T-helper 2 cell treated with Interferon-gamma antibody and Interleukin-4, amounts not matched to agents 5 μg/mL and 100 μg/mL, for 36 hours (primary cell): ENCODE measurements at regions not wholly inside any gene's neighbourhood (a gene's known extent, or its start where the extent isn't known, plus 50 kb on each side); places are given as distances from the start of the nearest gene placed in this dataset.
A peak's percentile ranks its signal among the peaks of the same experiment; 100 is the strongest.

Experiments
- DNase-seq: peaks from one replicate; pipeline ENCODE4 v3.0.0; 2021; ENCODE audit warnings: low spot score
- H3K27ac Mint-ChIP-seq: one replicate; pipeline ENCODE4 v1.8.0; 2021; ENCODE audit warnings: mild to moderate bottlenecking, mixed read lengths
- H3K27me3 Mint-ChIP-seq: one replicate; pipeline ENCODE4 v1.8.0; 2021; ENCODE audit warnings: low read depth, mixed read lengths
- H3K36me3 Mint-ChIP-seq: one replicate; pipeline ENCODE4 v1.8.0; 2021; ENCODE audit warnings: low read depth, mixed read lengths
- H3K4me1 Mint-ChIP-seq: one replicate; pipeline ENCODE4 v1.8.0; 2021; ENCODE audit warnings: low read depth, mixed read lengths
- H3K4me3 Mint-ChIP-seq: one replicate; pipeline ENCODE4 v1.8.0; 2022; ENCODE audit warnings: mild to moderate bottlenecking, moderate library complexity, mixed read lengths
- H3K9me3 Mint-ChIP-seq: one replicate; pipeline ENCODE4 v1.8.0; 2021; ENCODE audit warnings: mixed read lengths

DNA sequence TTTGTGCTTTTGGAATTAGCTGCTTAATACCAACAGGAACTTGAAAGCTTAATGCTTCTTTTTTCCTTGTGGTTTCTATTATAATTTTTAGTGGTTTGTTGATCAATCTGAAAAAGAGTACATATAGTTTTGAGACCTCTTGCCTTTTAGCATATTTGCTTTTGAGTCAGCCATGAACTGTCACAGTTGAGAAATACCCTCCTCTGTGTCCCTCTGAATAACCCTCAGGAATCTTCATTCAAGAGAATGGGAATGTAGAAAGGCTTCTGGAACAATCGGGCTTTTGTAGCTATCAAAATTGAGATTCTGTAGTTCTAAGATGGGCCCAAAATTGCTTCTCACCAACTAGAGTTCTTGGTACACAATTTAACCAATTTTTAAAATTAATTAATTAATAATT is 451.1 kb upstream of the TRIB2 start:
- H3K4me1 Mint-ChIP-seq: peaks cover 19% of the 10 kb centered on the region
- no peaks in the 10 kb centered on the region for H3K36me3 Mint-ChIP-seq
- H3K9me3 Mint-ChIP-seq: no peaks in the 10 kb centered on the region
- H3K27me3 Mint-ChIP-seq: peaks cover 11% of the 10 kb centered on the region
- DNase-seq: no peak
- H3K27ac Mint-ChIP-seq: no peak overlapping the region
- H3K4me3 Mint-ChIP-seq: no peak overlapping the region

GRCh38 chr2:12267042-12267441 is 449.7 kb upstream of the TRIB2 start:
- H3K27me3 Mint-ChIP-seq: peaks cover 9% of the 10 kb centered on the region
- no peak overlapping the region for H3K4me3 Mint-ChIP-seq
- peaks cover 28% of the 10 kb centered on the region for H3K4me1 Mint-ChIP-seq
- no peaks in the 10 kb centered on the region for H3K9me3 Mint-ChIP-seq
- no peak for DNase-seq
- H3K27ac Mint-ChIP-seq: no peak overlapping the region
- H3K36me3 Mint-ChIP-seq: no peaks in the 10 kb centered on the region

GRCh38 chr2:12269041-12269972 is 447.4 kb upstream of the TRIB2 start:
- H3K27me3 Mint-ChIP-seq: peaks cover 6% of the 10 kb centered on the region
- H3K4me1 Mint-ChIP-seq: peaks cover 33% of the 10 kb centered on the region
- DNase-seq: no peak
- no peaks in the 10 kb centered on the region for H3K36me3 Mint-ChIP-seq
- no peak overlapping the region for H3K27ac Mint-ChIP-seq
- no peak overlapping the region for H3K4me3 Mint-ChIP-seq
- H3K9me3 Mint-ChIP-seq: no peaks in the 10 kb centered on the region

- H3K4me3 Mint-ChIP-seq: peak overlapping the region; percentile 65
- peak; percentile 28 for DNase-seq
- H3K27ac Mint-ChIP-seq: peak overlapping the region; percentile 42
- H3K4me1 Mint-ChIP-seq: peaks cover 27% of the 10 kb centered on the region
- peaks cover 18% of the 10 kb centered on the region for H3K27me3 Mint-ChIP-seq
- no peaks in the 10 kb centered on the region for H3K9me3 Mint-ChIP-seq
- H3K36me3 Mint-ChIP-seq: peaks cover 5% of the 10 kb centered on the region
Measured at GRCh38 chr2:12270876-12271588, 445.7 kb upstream of the TRIB2 start.

GRCh38 chr2:12271589-12271984 is 445.1 kb upstream of the TRIB2 start:
- Mint-ChIP-seq H3K4me3 (peak overlapping the region; percentile 65), H3K27ac (no peak overlapping the region), H3K9me3 (no peaks in the 10 kb centered on the region), H3K4me1 (peaks cover 25% of the 10 kb centered on the region), H3K27me3 (peaks cover 21% of the 10 kb centered on the region), H3K36me3 (peaks cover 5% of the 10 kb centered on the region)
- DNase-seq: no peak

DNA sequence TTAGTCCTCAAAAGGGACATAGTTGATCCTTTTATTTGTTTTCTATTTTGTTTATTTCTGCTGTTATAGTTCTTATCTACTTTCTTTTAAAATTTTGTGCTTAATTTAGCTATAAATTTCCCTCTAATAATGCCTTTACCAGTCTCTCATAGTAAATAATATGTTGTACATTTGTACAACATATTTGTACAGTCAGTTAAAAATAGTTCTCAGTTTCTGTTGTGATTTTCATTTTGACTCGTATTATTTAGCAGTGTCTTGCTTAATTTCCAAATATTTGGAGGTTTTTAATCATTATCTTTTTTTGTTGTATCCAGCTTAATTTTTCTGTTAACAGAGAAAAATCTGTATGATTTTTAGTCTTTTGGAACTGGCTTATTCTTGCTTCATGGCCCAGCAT is 443.6 kb upstream of the TRIB2 start:
- Mint-ChIP-seq H3K27me3 (peaks cover 29% of the 10 kb centered on the region), H3K9me3 (no peaks in the 10 kb centered on the region), H3K36me3 (peaks cover 5% of the 10 kb centered on the region), H3K27ac (no peak overlapping the region), H3K4me3 (no peak overlapping the region), H3K4me1 (peaks cover 29% of the 10 kb centered on the region)
- no peak for DNase-seq

GRCh38 chr2:12274591-12274990 is 442.1 kb upstream of the TRIB2 start:
- H3K4me1 Mint-ChIP-seq: peaks cover 29% of the 10 kb centered on the region
- no peak overlapping the region for H3K27ac Mint-ChIP-seq
- H3K4me3 Mint-ChIP-seq: no peak overlapping the region
- H3K36me3 Mint-ChIP-seq: peaks cover 5% of the 10 kb centered on the region
- H3K9me3 Mint-ChIP-seq: no peaks in the 10 kb centered on the region
- DNase-seq: no peak
- peaks cover 31% of the 10 kb centered on the region for H3K27me3 Mint-ChIP-seq

GRCh38 chr2:12277241-12278034 is 439.3 kb upstream of the TRIB2 start:
- Mint-ChIP-seq H3K4me1 (peaks cover 16% of the 10 kb centered on the region), H3K27me3 (peaks cover 51% of the 10 kb centered on the region), H3K9me3 (no peaks in the 10 kb centered on the region), H3K4me3 (no peak overlapping the region), H3K36me3 (peaks cover 5% of the 10 kb centered on the region), H3K27ac (no peak overlapping the region)
- DNase-seq: no peak

- Mint-ChIP-seq H3K36me3 (peaks cover 5% of the 10 kb centered on the region), H3K4me3 (no peak overlapping the region), H3K27ac (no peak overlapping the region), H3K9me3 (no peaks in the 10 kb centered on the region), H3K4me1 (peaks cover 10% of the 10 kb centered on the region), H3K27me3 (peaks cover 52% of the 10 kb centered on the region)
- DNase-seq: no peak
Measured at GRCh38 chr2:12278217-12278750, 438.5 kb upstream of the TRIB2 start.

GRCh38 chr2:12282780-12283695 is 433.7 kb upstream of the TRIB2 start:
- H3K27me3 Mint-ChIP-seq: peaks cover 52% of the 10 kb centered on the region
- peaks cover 28% of the 10 kb centered on the region for H3K4me1 Mint-ChIP-seq
- no peaks in the 10 kb centered on the region for H3K36me3 Mint-ChIP-seq
- H3K9me3 Mint-ChIP-seq: no peaks in the 10 kb centered on the region
- H3K27ac Mint-ChIP-seq: no peak overlapping the region
- H3K4me3 Mint-ChIP-seq: no peak overlapping the region
- no peak for DNase-seq

DNA sequence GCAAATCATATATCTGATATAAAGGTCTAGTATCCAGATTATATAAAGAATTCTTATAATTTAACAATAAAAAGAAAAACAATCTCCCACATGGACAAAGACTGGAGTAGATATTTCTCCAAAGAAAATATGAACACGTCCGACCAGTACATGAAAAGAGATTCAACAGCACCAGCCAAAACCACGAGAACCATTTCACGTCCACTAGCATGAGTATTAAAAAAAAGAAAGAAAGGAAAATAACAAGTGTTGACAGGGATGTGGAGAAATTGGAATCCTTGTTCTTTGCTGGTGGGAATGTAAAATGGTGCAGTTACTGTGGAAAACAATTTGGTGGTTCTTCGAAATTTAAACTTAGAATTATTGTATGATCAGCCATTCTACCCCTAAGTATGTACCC is 432.7 kb upstream of the TRIB2 start:
- no peak for DNase-seq
- H3K4me1 Mint-ChIP-seq: peaks cover 29% of the 10 kb centered on the region
- peaks cover 60% of the 10 kb centered on the region for H3K27me3 Mint-ChIP-seq
- H3K9me3 Mint-ChIP-seq: no peaks in the 10 kb centered on the region
- no peak overlapping the region for H3K4me3 Mint-ChIP-seq
- no peaks in the 10 kb centered on the region for H3K36me3 Mint-ChIP-seq
- no peak overlapping the region for H3K27ac Mint-ChIP-seq

- Mint-ChIP-seq H3K4me1 (peaks cover 29% of the 10 kb centered on the region), H3K4me3 (no peak overlapping the region), H3K27ac (no peak overlapping the region), H3K27me3 (peaks cover 58% of the 10 kb centered on the region), H3K36me3 (no peaks in the 10 kb centered on the region), H3K9me3 (no peaks in the 10 kb centered on the region)
- no peak for DNase-seq
Measured at GRCh38 chr2:12284487-12284886, 432.2 kb upstream of the TRIB2 start.

DNA sequence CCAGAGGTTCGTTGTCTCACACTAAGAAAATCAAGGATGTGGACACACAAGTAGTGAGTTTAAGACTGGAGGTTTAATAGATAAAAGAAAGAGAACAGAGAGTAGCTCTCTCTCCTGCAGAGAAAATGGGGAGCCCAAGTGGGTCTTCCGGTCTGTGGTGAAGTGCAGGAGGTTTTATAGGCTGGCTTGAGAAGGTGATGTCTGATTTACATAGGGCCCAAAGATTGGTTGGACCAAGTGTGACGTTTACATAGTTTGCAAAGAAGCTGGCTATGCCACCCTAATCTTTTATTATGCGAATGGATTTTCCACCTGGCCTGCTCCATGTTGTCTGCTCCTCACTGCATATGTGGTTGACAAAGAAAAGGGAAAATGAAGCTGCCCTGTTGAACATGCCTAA is 430.4 kb upstream of the TRIB2 start:
- no peak overlapping the region for H3K4me3 Mint-ChIP-seq
- H3K9me3 Mint-ChIP-seq: peaks cover 5% of the 10 kb centered on the region
- H3K27ac Mint-ChIP-seq: no peak overlapping the region
- H3K4me1 Mint-ChIP-seq: peaks cover 33% of the 10 kb centered on the region
- peaks cover 55% of the 10 kb centered on the region for H3K27me3 Mint-ChIP-seq
- peaks cover 3% of the 10 kb centered on the region for H3K36me3 Mint-ChIP-seq
- DNase-seq: no peak
